ENCODE measurements at regions not wholly inside any gene's neighbourhood (a gene's known extent, or its start where the extent isn't known, plus 50 kb on each side); places are given as distances from the start of the nearest gene placed in this dataset.

GRCh38 chr6:144879436-144879835 is 594.3 kb downstream of the UTRN start:
- no peak for TF ChIP-seq CTCF (IDR thresholded peaks at IDR 0.05; ENCODE audit: low read depth, low read length)
- H3K4me3 ChIP-seq (ENCODE audit: low read depth, low read length) = no peak overlapping the region

GRCh38 chr6:144882425-144882824 is 597.3 kb downstream of the UTRN start:
- no peak overlapping the region for H3K4me3 ChIP-seq (ENCODE audit: low read depth, low read length)
- no peak for TF ChIP-seq CTCF (IDR thresholded peaks at IDR 0.05; ENCODE audit: low read depth, low read length)

GRCh38 chr6:144883915-144884314 is 598.8 kb downstream of the UTRN start:
- TF ChIP-seq CTCF (IDR thresholded peaks at IDR 0.05; ENCODE audit: low read depth, low read length) = no peak
- H3K4me3 ChIP-seq (ENCODE audit: low read depth, low read length) = no peak overlapping the region

- no peak overlapping the region for H3K4me3 ChIP-seq (ENCODE audit: low read depth, low read length)
- no peak for TF ChIP-seq CTCF (IDR thresholded peaks at IDR 0.05; ENCODE audit: low read depth, low read length)
Measured at GRCh38 chr6:144885817-144886216, 600.7 kb downstream of the UTRN start.

GRCh38 chr6:144886682-144887081 is 601.5 kb downstream of the UTRN start:
- no peak overlapping the region for H3K4me3 ChIP-seq (ENCODE audit: low read depth, low read length)
- TF ChIP-seq CTCF (IDR thresholded peaks at IDR 0.05; ENCODE audit: low read depth, low read length) = no peak

GRCh38 chr6:144888621-144889020 is 603.5 kb downstream of the UTRN start:
- TF ChIP-seq CTCF (IDR thresholded peaks at IDR 0.05; ENCODE audit: low read depth, low read length) = no peak

GRCh38 chr6:144893680-144894151 is 608.6 kb downstream of the UTRN start:
- TF ChIP-seq CTCF (IDR thresholded peaks at IDR 0.05; ENCODE audit: low read depth, low read length) = no peak
- no peak overlapping the region for H3K4me3 ChIP-seq (ENCODE audit: low read depth, low read length)

More at GRCh38 chr6:144888621-144889020, 603.5 kb downstream of the UTRN start:
- H3K4me3 ChIP-seq (ENCODE audit: low read depth, low read length) = no peak overlapping the region

All from WI38 (cell line).